ENCODE measurements at regions not wholly inside any gene's neighbourhood (a gene's known extent, or its start where the extent isn't known, plus 50 kb on each side); places are given as distances from the start of the nearest gene placed in this dataset.

- no peak for DNase-seq (ENCODE audit: low read depth in 2 of 2)
These were observed 235.2 kb upstream of the VEPH1 start for GRCh38 chr3:157738441-157738840.

DNA sequence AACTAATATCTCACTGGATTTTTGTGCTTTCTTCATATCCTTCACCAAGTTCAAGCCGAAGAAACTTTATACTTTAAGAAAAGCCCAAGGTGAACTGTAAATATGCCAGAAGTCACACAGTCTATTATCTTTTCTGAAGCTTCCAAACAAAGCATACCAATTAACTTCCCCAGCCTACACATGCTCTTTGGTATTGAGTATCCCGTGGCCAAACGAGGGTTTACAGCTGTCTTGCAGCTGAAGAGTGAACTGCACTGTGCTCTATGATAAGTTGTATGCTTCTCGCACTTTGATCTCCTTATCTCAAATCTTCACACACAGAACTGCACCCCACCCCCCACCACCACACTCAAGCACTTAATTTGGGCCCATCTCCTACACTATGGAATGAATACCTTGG is 215.6 kb upstream of the VEPH1 start:
- no peak for DNase-seq (ENCODE audit: low read depth in 2 of 2)

- no peak for DNase-seq (ENCODE audit: low read depth in 2 of 2)
These were observed 209.9 kb upstream of the VEPH1 start for GRCh38 chr3:157713101-157713500.

- DNase-seq (ENCODE audit: low read depth in 2 of 2) = no peak
These were observed 202.0 kb upstream of the VEPH1 start for GRCh38 chr3:157705258-157705657.

GRCh38 chr3:157700405-157700804 is 197.2 kb upstream of the VEPH1 start:
- no peak for DNase-seq (ENCODE audit: low read depth in 2 of 2)

DNA sequence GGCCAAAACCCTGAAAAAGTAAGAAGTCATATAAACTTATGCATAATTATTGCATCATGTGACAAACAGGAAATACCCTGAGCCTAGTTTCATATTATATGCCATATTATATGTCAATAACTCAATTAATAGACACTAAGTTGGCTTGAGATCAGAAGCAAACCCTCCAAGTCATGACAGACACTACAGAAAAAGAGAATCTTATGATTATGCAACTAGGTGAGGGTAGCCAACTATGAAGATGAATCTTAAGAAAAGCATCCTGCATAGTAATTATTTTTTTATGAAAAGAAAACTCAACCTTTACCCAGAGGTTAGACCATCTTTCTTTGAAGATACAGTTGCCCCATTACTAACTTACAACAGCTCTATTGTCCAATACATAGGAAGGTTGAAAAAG is 192.4 kb upstream of the VEPH1 start:
- no peak for DNase-seq (ENCODE audit: low read depth in 2 of 2)

- no peak for DNase-seq (ENCODE audit: low read depth in 2 of 2)
These were observed 191.9 kb upstream of the VEPH1 start for GRCh38 chr3:157695103-157695502.

DNA sequence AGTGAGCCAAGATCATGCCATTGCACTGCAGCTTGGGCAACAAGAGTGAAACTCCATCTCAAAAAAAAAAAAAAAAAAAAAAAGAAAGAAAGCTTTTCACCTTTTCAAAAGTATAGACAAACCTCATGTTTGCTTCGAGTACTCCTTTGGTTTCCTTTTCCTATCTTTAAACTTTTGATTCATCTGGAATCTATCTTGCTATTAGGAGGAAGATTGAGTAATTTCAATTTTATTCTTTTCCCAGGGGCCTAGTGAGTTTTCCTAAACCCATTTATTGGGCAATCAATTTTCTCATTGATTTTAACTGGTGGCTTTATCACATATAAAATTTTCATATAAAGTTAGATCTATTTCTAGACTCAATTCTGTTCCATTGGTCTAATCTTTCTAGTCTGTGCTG is 190.5 kb upstream of the VEPH1 start:
- no peak for DNase-seq (ENCODE audit: low read depth in 2 of 2)

- no peak for DNase-seq (ENCODE audit: low read depth in 2 of 2)
These were observed 189.3 kb upstream of the VEPH1 start for GRCh38 chr3:157692468-157692867.

DNA sequence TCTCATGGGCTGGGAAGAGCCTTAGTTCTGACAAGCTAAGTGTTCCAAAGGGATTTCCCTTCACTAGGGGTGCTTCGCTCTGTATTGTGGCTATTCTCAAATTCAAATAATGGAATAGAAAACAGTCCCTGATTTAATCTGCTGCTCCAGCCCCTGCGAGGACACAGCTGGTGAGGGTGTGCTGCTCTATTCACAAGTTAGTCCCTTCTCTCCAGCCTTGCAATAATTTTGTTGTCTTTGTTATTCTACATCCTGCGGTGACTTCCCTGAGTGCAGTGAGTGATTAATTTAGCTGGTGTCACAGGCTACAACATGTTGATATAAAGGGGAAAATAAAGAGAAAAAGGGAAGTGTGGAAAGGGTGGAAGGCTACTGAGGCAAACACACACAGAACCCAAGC is 180.5 kb upstream of the VEPH1 start:
- no peak for DNase-seq (ENCODE audit: low read depth in 2 of 2)

DNA sequence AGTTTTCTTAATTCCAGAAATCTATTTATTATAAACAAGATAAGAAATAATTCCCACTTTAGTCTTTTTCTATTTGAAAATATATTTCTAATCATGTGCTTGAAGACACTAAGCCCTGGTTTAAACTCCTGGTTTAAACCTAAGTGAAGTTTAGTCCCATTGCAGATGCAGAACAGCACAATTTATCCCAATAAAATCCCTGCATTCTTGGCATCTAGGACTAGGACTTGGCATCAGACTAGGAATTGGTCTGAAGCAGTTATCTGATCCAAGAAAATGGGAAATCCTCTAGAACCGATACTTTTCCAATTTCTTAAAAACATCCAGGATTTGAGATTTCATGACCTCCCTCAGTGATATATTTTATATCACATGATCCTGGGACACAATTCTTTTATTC is 168.8 kb upstream of the VEPH1 start:
- DNase-seq (ENCODE audit: low read depth in 2 of 2) = no peak

GRCh38 chr3:157671656-157672055 is 168.4 kb upstream of the VEPH1 start:
- no peak for DNase-seq (ENCODE audit: low read depth in 2 of 2)

DNA sequence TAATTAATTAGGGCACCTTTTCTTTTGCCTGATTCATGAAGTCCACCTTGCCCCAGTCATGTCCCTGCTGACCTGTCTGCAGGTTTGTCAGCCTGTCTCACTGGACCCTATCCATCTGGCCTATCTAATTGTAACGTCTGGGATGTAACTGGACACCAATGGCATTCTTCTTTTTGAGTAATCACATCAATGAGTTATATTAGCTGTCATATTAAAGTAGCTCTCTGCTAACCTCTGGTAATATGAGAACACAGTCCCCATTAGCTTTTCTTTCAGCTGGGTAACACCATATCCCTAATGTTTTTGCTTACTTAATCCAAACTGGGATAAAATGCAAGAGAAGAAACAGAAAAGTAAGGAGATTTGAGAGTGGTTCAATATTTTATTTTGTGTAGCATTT is 166.2 kb upstream of the VEPH1 start:
- no peak for DNase-seq (ENCODE audit: low read depth in 2 of 2)

GRCh38 chr3:157667493-157667892 is 164.3 kb upstream of the VEPH1 start:
- no peak for DNase-seq (ENCODE audit: low read depth in 2 of 2)

DNA sequence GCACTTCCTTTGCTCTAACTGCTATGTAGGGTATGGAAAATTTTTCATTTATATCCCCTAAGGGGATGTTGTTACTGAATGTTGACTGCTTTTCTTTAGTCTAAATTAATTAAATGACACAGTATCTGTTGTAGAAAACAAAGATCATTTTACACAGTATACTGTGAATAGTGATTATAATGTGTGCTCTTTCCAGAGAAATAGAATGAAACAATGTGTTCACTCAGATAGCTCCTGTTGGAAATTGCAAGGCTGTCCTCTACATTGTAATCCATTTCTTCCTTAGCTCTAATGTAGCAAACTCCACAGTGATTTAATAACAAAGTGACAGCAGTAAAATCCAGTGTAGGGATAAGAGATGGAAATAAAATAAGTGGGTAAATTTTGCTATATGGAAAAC is 159.0 kb upstream of the VEPH1 start:
- no peak for DNase-seq (ENCODE audit: low read depth in 2 of 2)

DNA sequence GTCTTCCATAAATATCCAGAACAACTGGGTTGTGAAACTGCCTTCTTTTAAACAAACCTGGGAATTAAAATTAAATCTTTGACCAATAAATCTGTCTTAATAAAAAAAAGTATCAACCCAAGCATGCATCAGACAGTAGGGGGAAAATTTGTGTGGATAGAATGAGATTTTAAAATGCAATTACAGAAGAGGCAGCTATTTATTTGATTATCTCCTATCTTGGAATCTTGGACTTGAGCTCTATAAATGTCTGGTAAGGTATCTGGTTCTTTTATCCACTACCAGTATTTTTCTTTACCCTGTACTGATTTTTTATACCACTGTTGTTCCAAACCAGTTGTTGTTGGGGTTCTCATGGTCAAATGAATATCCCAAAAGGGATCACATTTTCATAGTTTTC is 157.6 kb upstream of the VEPH1 start:
- DNase-seq (ENCODE audit: low read depth in 2 of 2) = no peak

DNA sequence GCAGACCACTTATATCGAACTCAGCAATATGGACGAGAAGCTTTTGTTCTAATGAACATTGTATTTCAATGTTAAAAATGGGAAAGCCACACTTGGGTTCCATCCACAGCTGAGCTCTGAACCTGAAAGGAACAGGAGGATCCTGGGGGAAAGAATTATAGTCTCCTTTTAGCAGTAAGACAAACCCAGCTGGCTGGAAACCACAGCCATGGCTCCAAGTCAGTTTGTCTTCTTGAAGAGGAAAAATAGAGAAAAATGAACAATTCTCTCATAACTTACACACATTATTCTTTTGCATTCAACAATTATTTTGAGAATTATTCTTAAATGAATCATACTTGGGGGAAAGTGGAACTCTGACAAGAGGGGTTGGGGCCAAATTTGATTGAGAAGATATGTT is 149.2 kb upstream of the VEPH1 start:
- DNase-seq (ENCODE audit: low read depth in 2 of 2) = no peak

DNA sequence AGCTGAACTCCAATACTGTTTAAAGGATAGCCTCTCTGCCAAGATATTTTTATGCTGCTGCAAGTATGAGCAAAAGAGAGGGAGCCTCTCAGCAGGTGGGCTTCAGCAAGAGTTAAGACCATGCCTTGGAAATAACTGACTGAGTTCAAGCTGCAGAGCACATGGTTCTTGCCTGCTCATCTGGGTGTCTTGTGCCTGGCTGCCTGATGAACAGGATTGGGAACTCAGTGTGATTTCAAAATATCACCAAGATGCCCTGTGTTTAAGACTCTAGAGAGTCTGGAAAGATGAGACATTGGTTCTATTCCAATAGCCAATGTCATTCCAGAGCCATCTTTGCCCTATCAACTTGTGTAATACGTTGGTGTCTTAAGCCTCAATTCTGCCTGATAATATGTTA is 147.5 kb upstream of the VEPH1 start:
- no peak for DNase-seq (ENCODE audit: low read depth in 2 of 2)

- no peak for DNase-seq (ENCODE audit: low read depth in 2 of 2)
These were observed 147.0 kb upstream of the VEPH1 start for GRCh38 chr3:157650172-157650571.

- no peak for DNase-seq (ENCODE audit: low read depth in 2 of 2)
These were observed 146.3 kb upstream of the VEPH1 start for GRCh38 chr3:157649511-157649910.

- no peak for DNase-seq (ENCODE audit: low read depth in 2 of 2)
These were observed 144.6 kb upstream of the VEPH1 start for GRCh38 chr3:157647820-157648219.

DNA sequence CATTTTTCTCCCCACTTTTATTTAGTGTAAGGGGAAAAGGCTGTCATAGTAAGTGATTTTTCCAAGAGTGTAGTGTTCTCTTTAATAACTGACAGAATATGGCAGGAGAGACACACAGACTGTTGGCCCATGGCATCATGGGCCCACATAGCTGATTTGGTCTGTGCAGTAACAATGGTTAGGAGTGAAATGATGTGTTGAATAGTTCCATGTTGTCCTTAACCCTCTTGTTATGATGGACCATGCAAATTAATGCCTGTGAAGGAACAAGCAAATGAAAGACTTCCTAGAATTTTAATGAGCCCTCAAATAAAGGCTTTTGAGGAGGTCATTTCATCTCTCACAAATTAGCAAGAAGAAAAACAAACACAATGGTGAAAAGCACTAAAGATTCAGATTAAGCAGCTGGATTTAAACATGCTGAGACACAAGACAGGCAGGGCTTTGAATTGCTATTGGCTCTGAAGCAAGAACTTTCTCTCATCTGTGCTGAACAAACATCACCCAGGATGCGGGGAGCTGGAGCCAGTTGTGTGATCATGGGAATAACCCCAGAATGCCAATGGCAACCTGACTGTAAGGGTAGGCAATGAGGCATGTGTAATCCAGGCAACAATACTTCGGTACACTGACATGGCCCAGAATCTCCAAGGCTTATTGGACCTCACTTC is 136.7 kb upstream of the VEPH1 start:
- DNase-seq (ENCODE audit: low read depth in 2 of 2) = no peak

- no peak for DNase-seq (ENCODE audit: low read depth in 2 of 2)
These were observed 134.7 kb upstream of the VEPH1 start for GRCh38 chr3:157637866-157638265.

DNA sequence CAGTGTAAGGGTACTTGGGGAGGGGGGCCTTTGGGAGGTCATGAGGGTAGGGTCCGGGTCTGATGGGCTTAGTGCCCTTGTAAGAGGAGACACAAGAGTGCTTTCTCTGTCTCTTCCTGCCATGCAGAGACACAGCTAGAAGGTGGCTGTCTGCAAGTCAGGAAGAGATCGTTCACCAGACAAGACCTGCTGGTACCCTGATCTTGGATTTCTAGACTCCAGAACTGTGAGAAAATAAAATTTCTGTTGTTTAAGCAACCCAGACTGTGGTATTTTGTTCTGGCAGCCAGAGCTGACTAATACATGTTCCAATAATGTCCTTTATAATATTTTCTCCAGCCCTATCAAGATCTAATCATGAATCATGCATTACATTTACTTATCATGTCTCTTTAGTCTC is 130.0 kb upstream of the VEPH1 start:
- no peak for DNase-seq (ENCODE audit: low read depth in 2 of 2)

All from stimulated activated CD4-positive, alpha-beta T cell treated with anti-CD3 and anti-CD28 coated beads, Interleukin-4, amount 100 ng/mL, for 48 hours (primary cell).